HCT116 (cell line): ENCODE measurements at regions not wholly inside any gene's neighbourhood (a gene's known extent, or its start where the extent isn't known, plus 50 kb on each side); places are given as distances from the start of the nearest gene placed in this dataset.

Experiments used
- ATAC-seq: fragments of 200-7000 bp; cut with Tn5 transposase; 2 replicates; pipeline ENCODE4 v1.9.1; 2020; ENCODE audit warnings: mild to moderate bottlenecking, moderate library complexity
- BruUV-seq: library from RNA; stranded (reverse); fragments of 400-500 nt; replicated peaks from 2 replicates; lab custom pipeline; 2021; lab: Mats Ljungman, UMichigan
- CTCF ChIA-PET: fragments of 300-600 bp; sonication (Branson Sonifier 250); formaldehyde crosslinking; loops from one replicate; lab custom pipeline; 2021; ENCODE audit warnings: antibody characterized with exemption; lab: Charles Lee
- POLR2A ChIA-PET: fragments of 300-600, 350-600 bp; sonication (Branson Sonifier 250); formaldehyde crosslinking; loops from one replicate; lab custom pipeline; 2021; ENCODE audit warnings: antibody characterized with exemption; lab: Charles Lee
- RAD21 ChIA-PET, 2 experiments: fragments of 300-600 bp; sonication (Branson Sonifier 250); formaldehyde crosslinking; loops; one replicate each; lab custom pipeline; 2023; ENCODE audit warnings: low total read pairs in 2 of 2; ENCODE audit not compliant: uncharacterized antibody in 2 of 2, unreplicated experiment in 2 of 2, low non-redundant PET in 1 of 2; lab: Charles Lee
- DNase-seq: peaks from one replicate; pipeline ENCODE4 v3.0.0-alpha.2; 2010; ENCODE audit warnings: low read depth, low spot score
- H2AFZ ChIP-seq: fragments of 200-600 bp; shearing (Covaris generic), sonication (generic); 2 replicates; pipeline ENCODE4 v1.6.1; 2017; ENCODE audit warnings: low read depth, mixed run types, mixed read lengths, antibody characterized with exemption, low read length; ENCODE audit not compliant: poor library complexity, severe bottlenecking
- H3K27ac ChIP-seq: 2 replicates; pipeline ENCODE4 v1.5.1; 2012; ENCODE audit warnings: low read depth, low read length
- H3K27me3 ChIP-seq: fragments of 200-600 bp; sonication (generic); 2 replicates; pipeline ENCODE4 v1.6.1; 2016; ENCODE audit warnings: mixed run types, low read length, mixed read lengths; ENCODE audit not compliant: insufficient read depth
- H3K36me3 ChIP-seq, 2 experiments: fragments of 200-500 bp in 1 of 2; fragments of 200-600 bp in 1 of 2; sonication (Bioruptor generic) in 1 of 2; sonication (generic) in 1 of 2; 2 replicates each; pipeline versions ENCODE4 v1.5.1 to v1.6.1; 2014 to 2016; ENCODE audit warnings: low read length in 2 of 2, inconsistent platforms in 1 of 2, mixed read lengths in 1 of 2, mixed run types in 1 of 2; ENCODE audit not compliant: insufficient read depth in 2 of 2, control insufficient read depth in 1 of 2
- H3K4me1 ChIP-seq, 2 experiments: fragments of 200-600 bp in 1 of 2; sonication (generic) in 1 of 2; 2 replicates each; pipeline versions ENCODE4 v1.5.1 to v1.6.1; 2012 to 2017; ENCODE audit warnings: low read length in 2 of 2, inconsistent platforms in 1 of 2, mild to moderate bottlenecking in 1 of 2, mixed read lengths in 1 of 2, mixed run types in 1 of 2, moderate library complexity in 1 of 2; ENCODE audit not compliant: insufficient read depth in 2 of 2, control insufficient read depth in 1 of 2
- H3K4me2 ChIP-seq: fragments of 200-600 bp; sonication (generic); 2 replicates; pipeline ENCODE4 v1.6.1; 2017; ENCODE audit warnings: mixed run types, low read length, mixed read lengths
- H3K4me3 ChIP-seq, 2 experiments: fragments of 200-600 bp in 1 of 2; sonication (generic) in 1 of 2; replicated peaks in 1 of 2; 2 replicates each; pipeline ENCODE4 v1.5.1; 2011 to 2016; ENCODE audit warnings: low read length in 2 of 2, control low read depth in 1 of 2, low read depth in 1 of 2, mild to moderate bottlenecking in 1 of 2, mixed read lengths in 1 of 2, mixed run types in 1 of 2
- H3K79me2 ChIP-seq: fragments of 200-600 bp; sonication (generic); 2 replicates; pipeline ENCODE4 v1.6.1; 2017; ENCODE audit warnings: mild to moderate bottlenecking, mixed run types, low read length, moderate library complexity, mixed read lengths; ENCODE audit not compliant: insufficient read depth
- H3K9ac ChIP-seq: fragments of 200-600 bp; sonication (generic); 2 replicates; pipeline ENCODE4 v1.6.1; 2016; ENCODE audit warnings: low read length, mixed read lengths
- H3K9me2 ChIP-seq: fragments of 200-600 bp; sonication (generic), shearing (Covaris generic); 2 replicates; pipeline ENCODE4 v1.6.1; 2017; ENCODE audit warnings: mixed run types, mild to moderate bottlenecking, moderate library complexity; ENCODE audit not compliant: insufficient read depth
- H3K9me3 ChIP-seq, 2 experiments: fragments of 200-500 bp in 1 of 2; fragments of 200-600 bp in 1 of 2; sonication (Bioruptor generic) in 1 of 2; sonication (generic) in 1 of 2; 2 replicates each; pipeline ENCODE4 v1.6.1; 2014 to 2017; ENCODE audit warnings: low read length in 2 of 2, mixed read lengths in 2 of 2, inconsistent platforms in 1 of 2, low read depth in 1 of 2, mild to moderate bottlenecking in 1 of 2, mixed run types in 1 of 2, moderate library complexity in 1 of 2; ENCODE audit not compliant: control insufficient read depth in 1 of 2, insufficient read depth in 1 of 2
- H4K20me1 ChIP-seq: fragments of 200-600 bp; sonication (generic), shearing (Covaris generic); 2 replicates; pipeline ENCODE4 v1.6.1; 2017; ENCODE audit warnings: mixed run types, mild to moderate bottlenecking, moderate library complexity; ENCODE audit not compliant: insufficient read depth
- ATF3 ChIP-seq: IDR thresholded peaks from 2 replicates; pipeline ENCODE4 v1.6.1; 2012
- CBX3 ChIP-seq: IDR thresholded peaks from 2 replicates; pipeline ENCODE4 v1.6.1; 2012; ENCODE audit warnings: low read depth
- EGR1 ChIP-seq: IDR thresholded peaks from 2 replicates; pipeline ENCODE4 v1.6.1; 2012; ENCODE audit warnings: low read depth
- ELF1 ChIP-seq: IDR thresholded peaks from 2 replicates; pipeline ENCODE4 v1.6.1; 2012; ENCODE audit warnings: low read depth, borderline replicate concordance
- EZH2 ChIP-seq: fragments of 200-600 bp; sonication (generic); IDR thresholded peaks from 2 replicates; pipeline ENCODE4 v1.6.1; 2017; ENCODE audit warnings: antibody characterized with exemption, mixed run types
- FOSL1 ChIP-seq: IDR thresholded peaks from 2 replicates; pipeline ENCODE4 v1.6.1; 2012; ENCODE audit warnings: low read depth
- RAD21 ChIP-seq: IDR thresholded peaks from 2 replicates; pipeline ENCODE4 v1.6.1; 2012; ENCODE audit warnings: low read depth, mild to moderate bottlenecking
- SRF ChIP-seq: IDR thresholded peaks from 2 replicates; pipeline ENCODE4 v1.6.1; 2012; ENCODE audit warnings: low read depth
- YY1 ChIP-seq: IDR thresholded peaks from 2 replicates; pipeline ENCODE4 v1.6.1; 2011; ENCODE audit warnings: low read length, low read depth, moderate library complexity, mild to moderate bottlenecking; ENCODE audit not compliant: insufficient replicate concordance; ENCODE audit errors: extremely low read depth
- ZFX ChIP-seq: fragments of 450-650 bp; IDR thresholded peaks from 2 replicates; pipeline ENCODE4 v1.6.1; 2017
- ZNF274 ChIP-seq: fragments of 200-500 bp; sonication (Bioruptor generic); IDR thresholded peaks from 2 replicates; pipeline ENCODE4 v1.6.1; 2014; ENCODE audit warnings: mild to moderate bottlenecking, low read depth, low read length, inconsistent platforms
- intact Hi-C: fragments of 100-400 bp; cut with micrococcal nuclease; formaldehyde crosslinking; loops from 2 replicates; pipeline ENCODE4 v1.10.0; 2022
- TF ChIP-seq, protein P1 (sequence below): IDR thresholded peaks from 2 replicates; pipeline ENCODE4 v1.6.1; 2012
- TF ChIP-seq, protein P2 (sequence below), 3 experiments: fragments of 200-600 bp in 1 of 3; sonication (generic) in 1 of 3; IDR thresholded peaks in 2 of 3; conservative IDR thresholded peaks in 1 of 3; 2 replicates each; pipeline ENCODE4 v1.5.1; 2012 to 2017; ENCODE audit warnings: low read depth in 2 of 3, low read length in 2 of 3, antibody characterized with exemption in 1 of 3, borderline replicate concordance in 1 of 3, control low read depth in 1 of 3, mild to moderate bottlenecking in 1 of 3, mixed read lengths in 1 of 3, mixed run types in 1 of 3, moderate library complexity in 1 of 3; ENCODE audit not compliant: insufficient read depth in 1 of 3
- TF ChIP-seq, protein P3 (sequence below): IDR thresholded peaks from 2 replicates; pipeline ENCODE4 v1.6.1; 2012; ENCODE audit warnings: low read depth

- Histone ChIP-seq H3K79me2 (no peaks in the 10 kb centered on the region), H2AFZ (no peak overlapping the region), H3K27ac (no peak overlapping the region), H3K9me2 (no peaks in the 10 kb centered on the region), H3K9ac (no peak overlapping the region), H4K20me1 (no peaks in the 10 kb centered on the region), H3K4me3 (no peak overlapping the region), H3K4me1 (no peaks in the 10 kb centered on the region), H3K36me3 (no peaks in the 10 kb centered on the region), H3K9me3 (no peaks in the 10 kb centered on the region), H3K27me3 (peaks cover 20% of the 10 kb centered on the region; the same call in 1 of the 2 replicates), H3K4me2 (no peak overlapping the region)
- intact Hi-C loops = no loop called here
- BruUV-seq = no TSS peak
- ATAC-seq (no peak), DNase-seq (no peak)
- RAD21 ChIA-PET = no interaction called here
- CTCF ChIA-PET = no interaction called here
- TF ChIP-seq, protein P1, sequence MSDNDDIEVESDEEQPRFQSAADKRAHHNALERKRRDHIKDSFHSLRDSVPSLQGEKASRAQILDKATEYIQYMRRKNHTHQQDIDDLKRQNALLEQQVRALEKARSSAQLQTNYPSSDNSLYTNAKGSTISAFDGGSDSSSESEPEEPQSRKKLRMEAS = no peak
- TF ChIP-seq, protein P2, sequence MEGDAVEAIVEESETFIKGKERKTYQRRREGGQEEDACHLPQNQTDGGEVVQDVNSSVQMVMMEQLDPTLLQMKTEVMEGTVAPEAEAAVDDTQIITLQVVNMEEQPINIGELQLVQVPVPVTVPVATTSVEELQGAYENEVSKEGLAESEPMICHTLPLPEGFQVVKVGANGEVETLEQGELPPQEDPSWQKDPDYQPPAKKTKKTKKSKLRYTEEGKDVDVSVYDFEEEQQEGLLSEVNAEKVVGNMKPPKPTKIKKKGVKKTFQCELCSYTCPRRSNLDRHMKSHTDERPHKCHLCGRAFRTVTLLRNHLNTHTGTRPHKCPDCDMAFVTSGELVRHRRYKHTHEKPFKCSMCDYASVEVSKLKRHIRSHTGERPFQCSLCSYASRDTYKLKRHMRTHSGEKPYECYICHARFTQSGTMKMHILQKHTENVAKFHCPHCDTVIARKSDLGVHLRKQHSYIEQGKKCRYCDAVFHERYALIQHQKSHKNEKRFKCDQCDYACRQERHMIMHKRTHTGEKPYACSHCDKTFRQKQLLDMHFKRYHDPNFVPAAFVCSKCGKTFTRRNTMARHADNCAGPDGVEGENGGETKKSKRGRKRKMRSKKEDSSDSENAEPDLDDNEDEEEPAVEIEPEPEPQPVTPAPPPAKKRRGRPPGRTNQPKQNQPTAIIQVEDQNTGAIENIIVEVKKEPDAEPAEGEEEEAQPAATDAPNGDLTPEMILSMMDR (IDR thresholded peaks at IDR 0.05 in 2 of 3, conservative IDR thresholded peaks at IDR 0.05 in 1 of 3; ENCODE audit: borderline replicate concordance in 1 of 3, insufficient read depth in 1 of 3, low read depth in 2 of 3, low read length in 2 of 3) = no peak
- TF ChIP-seq SRF (no peak), ATF3 (no peak), RAD21 (no peak), FOSL1 (no peak), CBX3 (no peak), ELF1 (no peak), EZH2 (no peak), YY1 (no peak), EGR1 (no peak), ZFX (no peak), ZNF274 (no peak)
- TF ChIP-seq, protein P3, sequence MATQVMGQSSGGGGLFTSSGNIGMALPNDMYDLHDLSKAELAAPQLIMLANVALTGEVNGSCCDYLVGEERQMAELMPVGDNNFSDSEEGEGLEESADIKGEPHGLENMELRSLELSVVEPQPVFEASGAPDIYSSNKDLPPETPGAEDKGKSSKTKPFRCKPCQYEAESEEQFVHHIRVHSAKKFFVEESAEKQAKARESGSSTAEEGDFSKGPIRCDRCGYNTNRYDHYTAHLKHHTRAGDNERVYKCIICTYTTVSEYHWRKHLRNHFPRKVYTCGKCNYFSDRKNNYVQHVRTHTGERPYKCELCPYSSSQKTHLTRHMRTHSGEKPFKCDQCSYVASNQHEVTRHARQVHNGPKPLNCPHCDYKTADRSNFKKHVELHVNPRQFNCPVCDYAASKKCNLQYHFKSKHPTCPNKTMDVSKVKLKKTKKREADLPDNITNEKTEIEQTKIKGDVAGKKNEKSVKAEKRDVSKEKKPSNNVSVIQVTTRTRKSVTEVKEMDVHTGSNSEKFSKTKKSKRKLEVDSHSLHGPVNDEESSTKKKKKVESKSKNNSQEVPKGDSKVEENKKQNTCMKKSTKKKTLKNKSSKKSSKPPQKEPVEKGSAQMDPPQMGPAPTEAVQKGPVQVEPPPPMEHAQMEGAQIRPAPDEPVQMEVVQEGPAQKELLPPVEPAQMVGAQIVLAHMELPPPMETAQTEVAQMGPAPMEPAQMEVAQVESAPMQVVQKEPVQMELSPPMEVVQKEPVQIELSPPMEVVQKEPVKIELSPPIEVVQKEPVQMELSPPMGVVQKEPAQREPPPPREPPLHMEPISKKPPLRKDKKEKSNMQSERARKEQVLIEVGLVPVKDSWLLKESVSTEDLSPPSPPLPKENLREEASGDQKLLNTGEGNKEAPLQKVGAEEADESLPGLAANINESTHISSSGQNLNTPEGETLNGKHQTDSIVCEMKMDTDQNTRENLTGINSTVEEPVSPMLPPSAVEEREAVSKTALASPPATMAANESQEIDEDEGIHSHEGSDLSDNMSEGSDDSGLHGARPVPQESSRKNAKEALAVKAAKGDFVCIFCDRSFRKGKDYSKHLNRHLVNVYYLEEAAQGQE = no peak
- POLR2A ChIA-PET = no interaction called here
Observed at GRCh38 chr1:116205941-116206679, 94.9 kb downstream of the MAB21L3 start.
